ENCODE measurements at regions not wholly inside any gene's neighbourhood (a gene's known extent, or its start where the extent isn't known, plus 50 kb on each side); places are given as distances from the start of the nearest gene placed in this dataset.

GRCh38 chr9:114733816-114734215, 51.8 kb upstream of the TEX48 start:
- Mint-ChIP-seq H3K27ac (no peak overlapping the region), H3K4me3 (no peak overlapping the region), H3K4me1 (ENCODE audit: low read depth) (peaks cover 46% of the 10 kb centered on the region), H3K36me3 (ENCODE audit: low read depth) (peaks cover 41% of the 10 kb centered on the region), H3K9me3 (ENCODE audit: insufficient read depth) (peaks cover 5% of the 10 kb centered on the region), H3K27me3 (ENCODE audit: low read depth) (no peaks in the 10 kb centered on the region)
- ChIA-PET POLR2A (no interaction called here), CTCF (interaction anchor here (5.2 to 12.6 kb wide), 2 partner anchors 41 to 54 kb away, joined by 90 to 224 read pairs; partner anchors contain the start of gene TEX48)
- no peak for DNase-seq
- no peak for ATAC-seq

GRCh38 chr9:114732823-114733222, 50.8 kb upstream of the TEX48 start:
- POLR2A ChIA-PET: no interaction called here
- DNase-seq: no peak
- CTCF ChIA-PET: interaction anchor here (12.6 kb wide), 1 partner anchor 53 kb away, joined by 224 read pairs; the partner anchor contains the start of gene TEX48
- H3K27ac Mint-ChIP-seq: no peak overlapping the region
- peaks cover 45% of the 10 kb centered on the region for H3K36me3 Mint-ChIP-seq (ENCODE audit: low read depth)
- no peak overlapping the region for H3K4me3 Mint-ChIP-seq
- H3K27me3 Mint-ChIP-seq (ENCODE audit: low read depth): no peaks in the 10 kb centered on the region
- ATAC-seq: no peak
- H3K9me3 Mint-ChIP-seq (ENCODE audit: insufficient read depth): peaks cover 3% of the 10 kb centered on the region
- peaks cover 41% of the 10 kb centered on the region for H3K4me1 Mint-ChIP-seq (ENCODE audit: low read depth)
